ENCODE measurements at regions not wholly inside any gene's neighbourhood (a gene's known extent, or its start where the extent isn't known, plus 50 kb on each side); places are given as distances from the start of the nearest gene placed in this dataset.

DNA sequence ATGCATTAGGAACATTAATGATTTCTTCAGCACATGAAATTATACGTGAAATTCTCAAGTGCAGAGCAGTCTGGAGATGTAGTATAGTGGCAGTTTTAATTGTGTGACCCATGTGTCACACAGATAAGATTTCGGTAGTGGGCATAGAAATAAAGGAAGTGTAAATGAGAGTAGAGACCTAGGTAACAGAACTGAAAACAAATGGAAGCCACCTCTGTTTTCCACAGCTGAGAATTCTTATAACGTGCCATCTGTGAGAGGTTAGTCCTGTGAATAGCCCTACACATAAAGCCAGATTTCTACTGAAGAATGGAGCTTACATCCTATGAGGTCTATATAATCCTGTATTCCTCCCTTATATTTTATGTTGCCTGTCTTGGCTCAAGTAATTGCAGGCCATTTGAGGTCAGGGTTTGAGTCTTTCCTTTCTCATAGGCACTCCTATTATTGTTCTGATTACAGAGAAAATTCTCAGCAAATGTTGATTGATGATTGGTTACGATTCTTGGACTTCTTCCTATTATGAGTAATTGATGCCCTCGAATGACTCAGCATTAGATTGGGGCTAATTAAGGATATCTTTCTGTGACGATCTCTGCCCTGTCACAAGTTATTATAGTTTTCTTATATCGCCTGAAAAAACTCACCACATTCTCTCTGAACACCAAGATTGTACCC is 258.2 kb downstream of the KIF20B start:
- ATAC-seq (no peak), FAIRE-seq (no peak), DNase-seq (ENCODE audit: low read depth in 1 of 2, low spot score in 1 of 2) (no peak)
- Histone ChIP-seq H3K4me1 (no peaks in the 10 kb centered on the region), H3K4me3 (no peak overlapping the region), H3K9me3 (no peaks in the 10 kb centered on the region), H3K27ac (no peak overlapping the region), H3K4me2 (no peak overlapping the region)
- 24% methylated on average over 7 of the region's 7 CpGs for WGBS (ENCODE audit: missing lambda C conversion rate)
- POLR2A ChIA-PET, result no interaction called here
- TF ChIP-seq KDM5A (IDR thresholded peaks at IDR 0.05), result no peak
- no peak for TF ChIP-seq JUNB (IDR thresholded peaks at IDR 0.05)
- no peak for TF ChIP-seq POLR2AphosphoS2 (conservative IDR thresholded peaks at IDR 0.05; ENCODE audit: low read length)
- no peak for TF ChIP-seq ESRRA (IDR thresholded peaks at IDR 0.05; ENCODE audit: borderline replicate concordance, low read length)
- TF ChIP-seq PBX3 (IDR thresholded peaks at IDR 0.05), result no peak
- TF ChIP-seq USF2 (IDR thresholded peaks at IDR 0.05), result no peak
- no peak for TF ChIP-seq ZC3H11A (IDR thresholded peaks at IDR 0.05)
- TF ChIP-seq NR3C1 (IDR thresholded peaks at IDR 0.05), result no peak
- TF ChIP-seq, protein P1, sequence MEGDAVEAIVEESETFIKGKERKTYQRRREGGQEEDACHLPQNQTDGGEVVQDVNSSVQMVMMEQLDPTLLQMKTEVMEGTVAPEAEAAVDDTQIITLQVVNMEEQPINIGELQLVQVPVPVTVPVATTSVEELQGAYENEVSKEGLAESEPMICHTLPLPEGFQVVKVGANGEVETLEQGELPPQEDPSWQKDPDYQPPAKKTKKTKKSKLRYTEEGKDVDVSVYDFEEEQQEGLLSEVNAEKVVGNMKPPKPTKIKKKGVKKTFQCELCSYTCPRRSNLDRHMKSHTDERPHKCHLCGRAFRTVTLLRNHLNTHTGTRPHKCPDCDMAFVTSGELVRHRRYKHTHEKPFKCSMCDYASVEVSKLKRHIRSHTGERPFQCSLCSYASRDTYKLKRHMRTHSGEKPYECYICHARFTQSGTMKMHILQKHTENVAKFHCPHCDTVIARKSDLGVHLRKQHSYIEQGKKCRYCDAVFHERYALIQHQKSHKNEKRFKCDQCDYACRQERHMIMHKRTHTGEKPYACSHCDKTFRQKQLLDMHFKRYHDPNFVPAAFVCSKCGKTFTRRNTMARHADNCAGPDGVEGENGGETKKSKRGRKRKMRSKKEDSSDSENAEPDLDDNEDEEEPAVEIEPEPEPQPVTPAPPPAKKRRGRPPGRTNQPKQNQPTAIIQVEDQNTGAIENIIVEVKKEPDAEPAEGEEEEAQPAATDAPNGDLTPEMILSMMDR (IDR thresholded peaks at IDR 0.05), result no peak
- TF ChIP-seq EHMT2 (IDR thresholded peaks at IDR 0.05; ENCODE audit: low read depth), result no peak
- TF ChIP-seq ELK1 (IDR thresholded peaks at IDR 0.05; ENCODE audit: low read depth, low read length), result no peak
- TF ChIP-seq HES2 (IDR thresholded peaks at IDR 0.05), result no peak
- TF ChIP-seq EHF (CRISPR knock-in tag; IDR thresholded peaks at IDR 0.05), result no peak
- TF ChIP-seq FOSL2 (IDR thresholded peaks at IDR 0.05), result no peak
- TF ChIP-seq FOSL2 (CRISPR knock-in tag; IDR thresholded peaks at IDR 0.05), result no peak
- no peak for TF ChIP-seq MAX (IDR thresholded peaks at IDR 0.05)
- TF ChIP-seq CEBPB (IDR thresholded peaks at IDR 0.05), result no peak
- TF ChIP-seq GATA3 (IDR thresholded peaks at IDR 0.05; ENCODE audit: borderline replicate concordance), result no peak
- TF ChIP-seq NPAS2 (CRISPR knock-in tag; IDR thresholded peaks at IDR 0.05; ENCODE audit: borderline replicate concordance), result no peak
- TF ChIP-seq ZFP36 (IDR thresholded peaks at IDR 0.05; ENCODE audit: borderline replicate concordance, partially characterized antibody), result no peak
- CTCF ChIA-PET, result no interaction called here

GRCh38 chr10:89963451-89964102 is 262.2 kb downstream of the KIF20B start:
- ATAC-seq (no peak), DNase-seq (ENCODE audit: low read depth in 1 of 2, low spot score in 1 of 2) (no peak), FAIRE-seq (no peak)
- no peaks in the 10 kb centered on the region for H3K4me1 ChIP-seq
- no peak overlapping the region for H3K27ac ChIP-seq
- 4% methylated on average over 2 of the region's 2 CpGs for WGBS (ENCODE audit: missing lambda C conversion rate)
- no peak overlapping the region for H3K4me3 ChIP-seq
- CTCF ChIA-PET, result no interaction called here
- no peak overlapping the region for H3K4me2 ChIP-seq
- H3K9me3 ChIP-seq, result no peaks in the 10 kb centered on the region
- TF ChIP-seq HES2 (IDR thresholded peaks at IDR 0.05) (no peak), RFX5 (IDR thresholded peaks at IDR 0.05) (no peak), EP300 (IDR thresholded peaks at IDR 0.05) (no peak), MYC (IDR thresholded peaks at IDR 0.05; ENCODE audit: borderline replicate concordance, low read length) (no peak), MAFK (IDR thresholded peaks at IDR 0.05; ENCODE audit: partially characterized antibody) (no peak), SREBF2 (IDR thresholded peaks at IDR 0.05) (no peak), BHLHE40 (IDR thresholded peaks at IDR 0.05; ENCODE audit: low read depth, low read length) (no peak)
- TF ChIP-seq, protein P1 (IDR thresholded peaks at IDR 0.05), result no peak
- POLR2A ChIA-PET, result no interaction called here
